DOHH2 (cell line): ENCODE measurements at regions not wholly inside any gene's neighbourhood (a gene's known extent, or its start where the extent isn't known, plus 50 kb on each side); places are given as distances from the start of the nearest gene placed in this dataset.
"Not testable (repeated sequence)": the region's sequence is repeated elsewhere in the genome, so short reads cannot be mapped to it uniquely, and the experiment has no call there.

Experiments
- CTCF ChIP-seq: fragments of 200-600 bp; sonication (generic); IDR thresholded peaks from one replicate; pipeline ENCODE4 v1.5.1; 2014; ENCODE audit warnings: antibody characterized with exemption, mild to moderate bottlenecking, low read depth, low read length; ENCODE audit not compliant: poor library complexity, severe bottlenecking
- EZH2phosphoT487 ChIP-seq: fragments of 200-600 bp; sonication (generic); IDR thresholded peaks from 2 replicates; pipeline ENCODE4 v1.6.1; 2017; ENCODE audit warnings: borderline replicate concordance, mild to moderate bottlenecking, antibody characterized with exemption, low read length, moderate library complexity, mixed read lengths

DNA sequence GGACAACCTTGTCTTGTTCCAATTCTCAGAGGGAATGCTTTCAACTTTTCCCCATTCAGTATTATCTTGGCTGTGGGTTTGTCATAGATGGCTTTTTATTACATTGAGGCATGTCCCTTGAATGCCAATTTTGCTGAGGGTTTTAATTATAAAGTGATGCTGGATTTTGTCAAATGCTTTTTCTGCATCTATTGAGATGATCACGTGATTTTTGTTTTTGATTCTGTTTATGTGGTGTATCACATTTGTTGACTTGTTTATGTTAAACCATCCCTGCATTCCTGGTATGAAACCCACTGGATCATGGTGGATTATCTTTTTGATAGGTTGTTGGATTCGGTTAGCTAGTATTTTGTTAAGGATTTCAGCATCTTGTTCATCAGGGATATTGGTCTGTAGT lies 885.6 kb upstream of the SLC39A10 start:
- not testable (repeated sequence) for TF ChIP-seq CTCF, EZH2phosphoT487
